Stimulated activated CD8-positive, alpha-beta memory T cell treated with anti-CD3 and anti-CD28 coated beads, Interleukin-15, amount 100 ng/mL, for 48 hours (primary cell): ENCODE measurements at regions not wholly inside any gene's neighbourhood (a gene's known extent, or its start where the extent isn't known, plus 50 kb on each side); places are given as distances from the start of the nearest gene placed in this dataset.

ENCODE experiments used
- DNase-seq, 2 donors: peaks; one replicate each; pipeline ENCODE4 v3.0.0-alpha.2; 2020; ENCODE audit warnings: low read depth in 2 of 2

DNA sequence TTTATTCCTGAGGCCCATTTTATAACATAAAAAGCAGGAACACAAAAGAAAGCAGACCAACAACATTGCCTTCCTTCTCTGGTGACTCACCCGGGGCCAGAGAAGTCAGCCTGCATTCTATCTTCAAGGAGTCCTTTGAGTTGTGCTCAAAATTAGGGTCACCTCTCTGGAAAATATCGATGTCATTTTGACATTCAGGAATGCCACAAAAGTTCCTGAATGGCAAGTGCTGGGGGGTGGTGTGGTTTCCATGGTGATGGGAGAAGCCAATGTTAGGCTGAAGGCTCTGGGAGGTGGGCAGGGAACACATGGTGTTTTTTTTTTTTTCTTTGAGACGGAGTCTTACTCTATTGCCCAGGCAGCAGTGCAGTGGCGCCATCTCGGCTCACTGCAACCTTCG is 159.6 kb downstream of the HAPSTR1 start:
- DNase-seq = no peak

DNA sequence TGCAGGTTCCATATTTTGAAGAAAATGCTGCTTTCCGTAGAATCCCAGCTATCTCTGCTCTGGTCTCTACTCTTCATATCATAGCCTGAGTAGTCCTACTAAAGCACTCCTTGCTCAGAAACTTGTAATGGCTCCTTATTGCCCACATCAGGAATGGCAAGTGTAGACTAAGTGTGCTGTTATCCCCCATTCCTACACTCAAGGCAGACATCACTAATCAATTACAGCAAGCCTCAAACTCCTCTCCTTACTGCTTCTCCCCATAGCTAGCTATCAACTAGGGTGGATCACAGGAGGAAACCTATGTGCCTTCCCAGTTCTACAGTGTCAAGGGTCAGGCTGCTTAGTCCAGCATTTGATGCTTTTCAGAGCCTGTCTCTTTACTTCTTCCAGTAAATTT is 163.4 kb downstream of the HAPSTR1 start:
- DNase-seq = no peak

DNA sequence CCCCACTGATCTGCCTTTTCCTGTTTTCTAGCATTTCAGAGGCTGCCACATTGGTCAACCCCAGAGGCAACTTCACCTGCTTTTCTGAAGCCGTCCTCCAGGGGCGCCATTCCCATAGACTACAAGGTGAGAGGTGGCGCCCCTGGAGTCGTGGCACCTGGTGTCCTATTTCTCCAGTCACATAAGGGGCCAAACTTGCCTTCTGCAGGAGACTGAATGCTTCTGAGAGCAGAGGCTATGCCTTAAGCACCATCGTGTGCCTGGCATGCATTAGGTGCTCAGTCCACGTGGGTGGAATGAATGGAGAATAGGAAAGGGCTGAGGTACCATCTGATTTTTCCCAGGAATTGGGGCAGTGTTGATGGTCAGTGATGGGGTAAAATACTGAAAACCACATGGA is 164.8 kb downstream of the HAPSTR1 start:
- DNase-seq = peak; percentile 8 to 10

DNA sequence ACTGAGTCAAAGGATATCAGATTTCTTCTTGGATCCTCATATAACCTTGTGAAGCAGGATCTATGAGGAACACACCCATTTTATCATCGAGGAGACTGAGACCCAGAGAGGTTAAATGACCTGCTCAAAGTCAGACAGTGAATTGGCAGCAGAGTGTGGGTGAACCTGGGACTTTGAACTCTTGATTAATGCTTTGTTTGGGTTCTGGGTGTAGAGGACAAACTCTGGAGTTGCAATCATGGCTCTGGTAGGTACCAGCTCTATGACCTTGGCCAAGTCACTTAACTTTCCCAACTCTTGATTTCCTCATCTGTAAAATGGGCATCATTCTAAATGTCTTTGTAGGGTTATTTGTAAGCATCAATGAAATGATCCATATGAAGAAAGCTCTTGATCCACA is 166.4 kb downstream of the HAPSTR1 start:
- DNase-seq = no peak

DNA sequence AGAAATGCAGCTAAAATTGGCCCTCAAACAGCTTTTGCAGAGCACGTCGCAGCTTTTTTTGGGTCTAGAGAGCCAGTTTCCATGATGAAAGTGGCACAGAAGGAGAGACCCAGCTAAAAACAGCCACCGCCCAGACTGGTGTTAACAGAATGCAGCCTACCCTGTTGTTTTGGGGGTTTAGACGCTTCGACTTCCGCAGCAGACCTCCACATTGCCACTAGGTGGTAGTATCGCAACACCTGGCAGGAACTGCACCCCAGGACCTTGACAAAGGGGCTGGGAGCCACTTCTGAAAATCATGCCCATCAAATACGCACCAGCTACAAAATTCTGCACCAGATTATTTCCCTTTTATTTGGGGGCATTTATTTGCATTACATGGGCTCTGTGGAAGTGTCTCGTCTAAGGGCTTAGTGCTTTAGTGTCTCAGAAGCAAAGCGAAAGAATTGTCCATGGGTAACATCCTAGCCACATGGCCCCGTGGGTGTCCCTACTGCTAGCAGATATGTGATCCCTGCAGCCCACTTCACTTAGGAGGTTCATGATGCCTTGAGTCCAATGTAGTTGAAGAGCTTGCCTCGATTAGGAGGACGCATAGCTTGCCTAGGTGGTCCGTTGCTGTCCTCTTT is 167.1 kb downstream of the HAPSTR1 start:
- peak; percentile 4 to 9 for DNase-seq

DNA sequence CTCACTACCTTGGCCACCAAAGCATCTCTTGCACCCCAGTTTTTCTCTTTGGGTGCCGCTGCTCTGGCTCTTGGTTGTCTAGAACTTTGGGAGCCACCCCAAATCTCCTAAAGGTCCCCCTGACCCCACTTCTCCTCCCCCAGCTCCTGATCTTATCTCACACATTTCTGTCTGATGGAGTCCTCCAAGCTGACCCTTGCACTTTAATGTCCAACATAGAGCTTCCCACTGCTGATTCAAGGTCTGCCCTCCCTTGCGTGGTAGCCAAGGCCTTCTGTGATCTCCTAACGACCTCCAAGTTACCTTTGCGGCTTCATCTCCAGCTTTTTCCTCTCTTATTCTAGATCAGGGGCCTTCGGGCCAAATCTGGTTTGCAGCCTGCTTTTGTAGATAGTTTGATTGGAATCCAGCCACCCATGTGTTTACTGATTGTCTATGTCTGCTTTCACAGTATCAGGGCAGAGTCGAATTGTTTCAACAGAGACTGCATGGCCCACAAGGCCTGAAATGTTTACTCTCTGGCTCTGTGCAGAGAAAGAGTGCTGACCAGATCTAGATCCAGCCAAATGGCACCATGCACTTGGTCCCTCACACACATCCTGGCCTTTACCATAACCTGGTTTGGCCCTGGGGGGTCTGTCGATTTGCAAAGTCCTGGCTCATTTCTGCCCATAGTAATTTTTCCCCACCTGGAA is 168.6 kb downstream of the HAPSTR1 start:
- DNase-seq = no peak

DNA sequence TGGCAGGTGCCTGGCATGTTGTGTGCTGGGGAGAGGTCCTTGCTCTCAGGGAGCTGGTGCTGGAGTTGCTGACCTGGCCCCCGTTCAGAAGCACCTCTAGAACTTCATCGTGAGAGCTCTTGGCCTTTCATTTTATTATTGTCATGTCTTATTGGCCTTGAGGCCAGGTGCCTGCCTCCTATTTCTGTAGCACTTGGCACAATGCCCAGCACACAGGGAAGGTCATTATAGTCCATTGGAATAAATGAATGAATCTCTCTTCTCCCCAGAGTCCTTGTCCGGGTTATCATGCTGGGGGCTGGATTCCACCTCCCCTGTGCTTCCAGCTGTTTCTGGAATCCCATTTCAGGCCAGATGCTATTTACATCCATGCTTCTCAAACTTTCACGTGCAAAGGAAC is 169.2 kb downstream of the HAPSTR1 start:
- DNase-seq = no peak

DNA sequence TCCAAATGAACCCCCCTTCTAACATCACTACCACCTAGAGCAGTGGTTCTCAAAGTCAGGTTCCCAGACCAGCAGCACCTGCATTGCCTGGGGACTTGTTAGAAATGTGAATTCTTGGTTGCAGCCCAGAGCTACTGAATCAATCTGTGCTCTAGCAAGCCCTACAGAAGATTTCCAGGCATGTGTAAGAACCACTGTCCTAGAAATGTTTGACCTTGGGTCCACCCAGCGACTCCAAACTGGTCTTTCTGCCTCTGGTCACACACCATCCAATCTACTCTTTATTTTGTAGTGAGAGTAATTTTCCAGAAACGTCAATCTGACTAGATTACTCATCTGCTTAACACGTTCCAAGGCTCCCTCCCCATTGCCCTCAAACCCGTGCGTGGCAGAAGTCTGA is 169.9 kb downstream of the HAPSTR1 start:
- DNase-seq = no peak

DNA sequence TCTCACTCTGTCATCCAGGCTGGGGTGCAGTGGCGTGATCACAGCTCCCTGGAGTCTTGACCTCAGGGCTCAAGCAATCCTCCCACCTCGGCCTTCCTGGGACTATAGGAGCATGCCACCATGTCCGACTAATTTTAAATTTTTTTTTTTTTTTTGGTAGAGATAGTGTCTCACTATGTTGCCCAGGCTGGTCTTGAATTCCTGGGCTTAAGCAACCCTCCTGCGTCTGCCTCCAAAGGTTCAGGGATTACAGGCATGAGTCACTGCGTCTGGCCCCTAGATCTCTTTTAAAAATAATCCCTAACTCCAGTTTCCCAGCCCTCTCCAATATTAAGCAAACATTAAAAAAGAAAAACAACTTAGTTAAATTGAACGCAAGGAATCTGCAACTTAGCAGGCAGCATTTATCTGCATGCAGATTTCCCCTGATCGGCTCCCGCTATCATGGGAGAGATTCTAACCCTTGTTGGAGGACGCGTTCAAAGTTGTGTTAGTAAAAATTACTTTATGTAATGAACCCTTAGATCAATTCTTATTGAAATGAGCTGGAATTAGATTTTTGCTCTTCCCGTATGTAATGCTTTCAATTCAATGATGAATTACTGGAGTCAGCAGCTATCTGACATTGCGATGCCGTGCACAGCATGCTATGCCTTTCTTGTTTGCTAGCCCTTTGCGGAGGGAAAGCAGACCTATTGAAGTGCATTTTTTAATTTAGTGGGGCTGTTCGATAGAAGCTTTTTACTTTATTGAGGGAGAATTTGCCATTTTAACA is 171.7 kb downstream of the HAPSTR1 start:
- no peak for DNase-seq

DNA sequence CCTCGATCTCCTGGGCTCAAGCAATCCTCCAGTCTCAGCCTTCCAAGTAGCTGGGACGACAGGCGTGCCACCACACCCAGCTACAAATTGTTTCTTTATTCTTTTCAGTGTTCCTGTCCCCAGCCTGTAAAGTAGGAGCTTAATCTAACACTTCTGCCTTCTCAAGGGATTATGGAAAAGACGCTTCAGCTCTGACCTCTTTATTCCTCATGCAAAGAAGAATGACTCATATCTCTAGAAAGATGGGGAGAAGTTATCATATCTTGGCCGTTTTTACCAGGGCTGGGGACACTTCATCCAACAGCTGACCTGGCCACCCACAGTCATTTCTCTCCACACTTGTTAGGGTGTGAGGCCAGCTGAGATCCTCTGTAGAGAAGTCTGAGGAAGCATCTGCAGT is 172.6 kb downstream of the HAPSTR1 start:
- no peak for DNase-seq

DNA sequence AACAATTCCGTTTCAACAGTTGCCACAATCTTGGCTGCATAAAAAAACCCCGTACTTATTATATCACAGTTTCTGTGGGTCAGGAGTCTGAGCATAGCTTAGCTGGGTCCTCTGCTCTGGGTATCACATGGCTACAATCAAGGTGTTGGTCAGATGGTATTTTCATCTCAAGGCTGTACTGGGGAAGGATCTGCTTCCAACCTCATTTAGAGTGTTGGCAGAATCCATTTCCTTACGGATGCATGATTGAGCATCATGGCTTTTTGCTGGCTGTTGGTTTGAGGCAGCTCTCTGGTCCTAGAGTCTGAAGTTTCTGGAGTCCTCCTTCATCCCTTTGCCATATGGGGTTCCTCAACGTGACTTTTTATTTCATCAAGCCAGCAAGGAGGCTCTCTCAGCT is 177.0 kb downstream of the HAPSTR1 start:
- no peak for DNase-seq

DNA sequence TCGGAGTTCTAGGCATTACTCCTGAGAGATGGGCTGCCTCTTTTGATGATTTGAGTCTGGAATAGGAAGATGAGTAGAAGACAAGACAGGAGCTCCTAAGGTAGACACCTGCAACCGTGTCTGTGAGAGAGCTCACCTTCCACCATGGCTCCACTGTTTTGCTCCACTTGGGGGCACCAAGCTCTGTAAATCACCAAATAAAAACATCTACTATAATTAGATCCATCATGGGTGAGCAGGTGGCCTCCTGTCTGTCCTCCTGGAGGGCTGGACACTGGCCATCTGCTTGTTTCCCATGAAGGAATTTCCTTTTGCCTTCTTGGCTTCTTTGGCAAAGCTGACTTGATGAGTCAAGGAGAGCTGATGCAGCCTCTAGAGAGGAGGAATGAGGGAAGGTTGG is 179.0 kb downstream of the HAPSTR1 start:
- DNase-seq = no peak

DNA sequence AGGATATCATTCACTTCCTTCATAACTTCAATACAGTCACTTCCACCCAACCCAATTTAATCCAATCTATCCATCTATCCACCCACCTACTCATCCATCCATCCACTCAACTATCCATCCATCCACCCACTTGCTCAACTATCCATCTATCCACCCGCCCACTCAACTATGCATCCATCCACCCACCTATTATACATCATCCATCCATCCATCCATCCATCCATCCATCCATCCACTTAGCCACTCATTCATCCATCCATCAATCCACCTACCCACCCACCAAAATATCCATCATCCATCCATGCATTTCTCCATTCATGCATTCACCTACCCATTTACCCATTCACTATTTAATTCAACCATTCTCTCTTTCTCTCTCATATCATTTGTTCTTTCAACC is 179.5 kb downstream of the HAPSTR1 start:
- DNase-seq = no peak

DNA sequence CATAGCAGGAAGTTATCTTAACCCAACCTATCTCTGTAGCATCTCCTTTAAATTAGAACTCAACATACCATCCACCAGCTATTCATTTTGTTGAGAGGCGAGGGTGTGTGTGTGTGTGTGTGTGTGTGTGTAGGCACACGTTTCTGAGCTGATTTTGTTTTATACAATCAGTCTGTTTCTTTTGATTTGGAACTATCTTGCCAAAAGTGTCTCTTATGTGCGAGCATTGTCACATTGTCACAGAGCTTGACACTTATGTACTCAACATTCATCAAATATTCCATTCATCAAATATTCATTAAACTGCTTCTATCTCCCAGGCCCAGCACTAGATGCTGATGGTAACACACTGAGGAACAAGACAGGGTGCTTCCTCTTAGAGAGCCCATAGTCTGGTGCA is 180.4 kb downstream of the HAPSTR1 start:
- no peak for DNase-seq

DNA sequence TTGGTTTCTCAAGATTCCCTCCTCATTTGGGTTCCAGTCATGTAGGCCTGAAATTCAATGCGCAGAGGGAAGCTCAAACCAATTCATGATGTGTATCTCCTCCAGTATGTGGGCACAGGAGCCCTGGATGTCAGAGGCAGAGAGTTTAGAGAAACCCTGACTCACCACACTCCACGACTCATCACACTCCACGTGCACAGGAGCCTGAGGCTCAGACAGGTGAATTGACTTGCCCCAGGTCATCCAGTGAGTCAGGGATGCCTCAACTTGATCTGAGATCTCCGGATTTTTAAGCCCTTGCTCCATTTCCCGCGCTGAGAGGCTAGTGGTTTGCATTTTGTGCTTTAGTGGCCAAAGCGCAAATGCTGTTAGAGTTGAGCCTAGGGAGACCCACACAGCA is 183.9 kb downstream of the HAPSTR1 start:
- DNase-seq = no peak

DNA sequence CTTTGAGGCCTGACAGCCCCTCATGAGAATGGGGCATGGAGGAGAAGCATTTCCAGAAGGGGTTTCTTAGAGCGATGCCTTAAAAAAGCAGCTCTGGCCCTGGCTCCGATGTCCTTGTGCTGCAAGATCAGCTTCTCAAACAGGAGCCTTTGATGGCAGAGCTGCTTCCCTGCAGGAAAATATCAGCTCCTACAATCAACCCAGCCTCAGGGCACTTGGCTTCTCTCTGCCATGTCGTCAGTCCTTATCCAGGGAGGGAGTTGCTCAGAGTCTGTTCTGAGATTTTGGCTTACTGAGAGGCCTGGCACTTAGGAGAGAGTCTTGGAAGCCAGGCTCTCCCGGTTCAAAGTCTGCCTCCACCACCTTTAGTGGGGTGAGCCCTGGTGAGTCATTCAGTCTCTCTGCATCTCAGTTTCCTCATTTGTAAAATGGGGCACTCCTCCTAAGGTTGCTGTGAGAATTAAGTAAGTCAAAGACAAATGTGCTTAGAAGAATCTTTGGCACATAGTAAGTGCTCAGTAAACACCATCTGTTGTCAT is 184.4 kb downstream of the HAPSTR1 start:
- DNase-seq = no peak

DNA sequence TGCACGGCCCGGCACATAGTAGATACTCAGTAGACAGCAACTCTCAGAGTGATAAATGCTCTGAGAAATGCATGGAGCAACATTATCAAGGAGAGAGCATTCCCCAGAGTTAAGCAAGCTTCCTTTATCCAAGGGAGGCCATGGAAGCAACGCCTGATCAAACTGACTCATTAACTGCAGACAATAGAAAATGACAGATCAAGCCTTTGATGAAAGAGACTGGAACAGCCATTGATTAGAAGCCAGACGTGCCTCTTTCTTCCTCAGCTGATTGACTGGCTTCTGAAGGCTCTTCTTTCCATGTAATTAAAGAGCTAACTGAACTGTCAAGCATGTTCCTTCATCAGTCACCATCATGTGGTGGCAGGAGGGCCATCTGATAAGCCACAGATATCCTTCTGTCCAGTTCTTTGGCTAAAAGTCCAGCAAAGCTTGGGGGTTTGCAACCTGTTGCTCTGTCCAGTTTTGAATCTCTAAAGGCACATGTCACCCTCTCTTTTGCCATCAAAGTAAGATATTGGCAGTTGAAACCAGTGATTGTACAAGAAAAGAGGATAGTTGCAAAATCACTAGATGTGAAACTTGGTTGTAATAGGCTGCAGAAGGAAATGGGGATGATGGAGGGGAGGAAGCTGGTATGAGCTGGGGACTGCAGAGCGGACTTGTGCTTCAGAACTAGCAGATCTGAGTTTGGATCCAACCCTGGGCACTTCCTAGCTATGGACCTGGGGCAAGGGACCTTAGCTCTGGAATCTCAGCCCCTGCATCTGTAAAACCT is 188.0 kb downstream of the HAPSTR1 start:
- DNase-seq = no peak

DNA sequence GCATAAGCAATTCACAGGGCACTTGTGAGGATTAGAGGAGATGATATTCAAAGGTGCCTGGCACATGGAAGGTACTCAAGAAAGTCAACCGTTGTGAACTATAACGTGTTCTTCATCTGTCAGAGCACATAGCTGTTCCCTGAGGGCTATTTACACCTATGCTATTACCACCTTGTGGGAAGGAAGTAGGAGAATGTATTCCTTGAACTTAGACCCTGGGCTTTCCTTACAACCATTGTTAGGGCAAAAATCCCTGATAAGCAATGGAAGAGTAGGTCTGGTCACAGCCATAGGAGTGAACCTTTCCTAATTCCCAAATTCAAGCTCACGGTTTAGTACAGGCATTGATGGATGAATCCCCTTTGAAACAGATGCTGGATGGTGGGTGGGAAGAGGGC is 188.6 kb downstream of the HAPSTR1 start:
- DNase-seq = no peak

DNA sequence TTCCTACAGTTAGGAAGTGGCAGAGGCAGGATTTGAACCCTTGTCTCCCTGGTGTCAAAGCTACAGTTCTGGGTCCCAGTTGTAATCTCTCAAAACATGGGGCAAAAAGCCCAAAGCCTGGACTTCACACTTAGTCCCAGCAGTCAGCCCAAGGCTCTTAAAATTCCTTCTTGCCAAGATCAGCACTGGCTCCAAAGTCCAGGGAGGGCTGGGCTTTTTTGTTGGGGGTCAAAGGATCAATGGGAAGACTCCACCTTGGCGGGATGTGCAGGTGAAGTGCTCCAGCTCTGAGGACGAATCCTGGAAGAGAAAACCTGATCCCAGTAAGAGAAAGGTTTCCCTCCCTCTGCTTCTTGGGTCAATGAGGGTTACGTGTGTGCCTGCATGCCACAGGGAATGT is 195.5 kb downstream of the HAPSTR1 start:
- no peak for DNase-seq

DNA sequence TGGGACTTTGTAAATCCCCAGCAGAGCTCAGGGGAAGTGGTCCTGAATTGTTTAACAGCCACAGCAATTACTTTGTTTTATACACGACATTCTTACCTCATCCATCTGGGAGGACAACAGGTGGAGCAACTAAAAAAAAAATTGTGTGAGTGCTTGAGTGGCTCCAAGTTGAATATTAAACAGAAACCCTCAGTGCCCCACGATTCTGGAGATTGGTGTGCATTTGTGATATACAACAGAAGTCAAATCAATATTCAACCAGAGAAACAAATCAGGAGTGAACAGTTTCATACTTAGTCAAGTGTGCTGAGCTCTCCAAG is 204.8 kb downstream of the HAPSTR1 start:
- DNase-seq = no peak

DNA sequence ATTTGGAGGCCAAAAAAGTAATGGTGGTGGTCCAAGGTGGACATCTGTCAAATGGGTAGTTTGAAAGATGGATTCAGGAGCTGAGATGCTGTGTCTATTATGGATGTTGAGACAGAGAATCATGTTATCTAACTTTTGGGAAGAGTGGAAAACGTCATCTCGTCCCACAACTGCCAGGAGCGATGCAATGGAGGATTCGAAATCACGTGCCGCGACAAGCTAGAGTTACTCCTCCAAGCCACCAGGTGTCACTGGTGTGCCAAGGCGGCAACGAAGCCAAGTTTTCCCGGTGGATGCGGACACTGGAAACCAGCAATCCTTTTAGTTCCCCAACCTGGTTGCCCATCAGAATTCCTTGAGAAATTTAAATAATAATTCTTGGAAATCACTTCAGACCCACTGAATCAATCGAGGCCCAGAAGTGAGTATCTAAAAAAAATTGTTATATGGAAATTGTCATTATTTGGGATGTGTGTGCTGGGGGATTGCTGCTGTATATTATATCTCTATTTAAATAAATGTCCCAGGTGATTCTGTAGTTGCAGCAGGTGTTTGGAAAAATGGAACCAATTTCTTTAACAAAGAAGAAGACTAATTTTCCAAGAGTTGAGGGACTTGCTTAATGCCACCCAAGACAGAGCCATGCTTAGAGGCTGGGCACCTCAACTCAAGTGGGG is 206.1 kb downstream of the HAPSTR1 start:
- DNase-seq = no peak

DNA sequence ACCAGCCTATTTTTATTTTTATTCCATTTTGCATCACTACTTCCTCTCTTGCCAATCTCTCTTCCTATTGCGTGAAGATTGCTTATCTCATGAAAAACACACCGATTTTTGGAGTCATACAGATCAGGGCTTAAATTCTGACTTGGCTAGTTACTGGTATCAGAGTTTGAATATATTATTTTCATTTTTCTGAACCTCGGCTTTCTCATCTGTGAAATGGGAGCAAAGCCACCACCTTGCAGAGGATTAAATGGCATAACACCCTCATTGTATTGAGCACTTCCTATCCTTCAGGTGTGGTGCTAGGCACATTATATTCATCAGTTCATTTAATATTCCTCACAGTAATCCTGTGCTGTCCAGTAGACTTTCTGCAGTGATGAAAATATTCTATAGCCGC is 208.8 kb downstream of the HAPSTR1 start:
- DNase-seq = no peak
